ENCODE measurements at regions not wholly inside any gene's neighbourhood (a gene's known extent, or its start where the extent isn't known, plus 50 kb on each side); places are given as distances from the start of the nearest gene placed in this dataset.

DNA sequence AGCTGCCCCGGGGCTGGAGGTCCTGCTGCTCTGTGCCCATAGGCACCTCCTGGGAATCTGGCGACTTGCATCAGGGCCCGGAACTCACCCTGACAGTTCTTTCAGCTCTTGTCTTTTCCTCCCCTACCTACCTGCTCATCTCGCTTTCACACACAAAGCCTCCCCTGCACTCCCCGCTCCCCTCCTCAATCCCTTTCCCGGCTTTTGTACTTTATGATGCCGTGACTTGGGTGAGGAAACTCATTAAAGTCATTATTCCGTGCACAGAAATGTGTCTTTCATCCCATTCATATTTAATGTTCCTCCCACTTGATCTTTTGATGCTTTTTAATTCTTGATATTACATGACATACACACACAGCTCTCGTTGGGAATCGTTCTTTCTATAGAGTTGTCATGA lies 218.6 kb downstream of the RPS24 start:
- no TSS peak for BruUV-seq (replicated peaks)
- no peak overlapping the region for H3K27ac Mint-ChIP-seq (ENCODE audit: low read depth, unreplicated experiment)
- H3K9me3 Mint-ChIP-seq (ENCODE audit: unreplicated experiment): no peaks in the 10 kb centered on the region
- peaks cover 7% of the 10 kb centered on the region for H3K4me1 Mint-ChIP-seq (ENCODE audit: insufficient read depth, unreplicated experiment)
- no peak for DNase-seq (ENCODE audit: unreplicated experiment)
- TF ChIP-seq, protein P1, sequence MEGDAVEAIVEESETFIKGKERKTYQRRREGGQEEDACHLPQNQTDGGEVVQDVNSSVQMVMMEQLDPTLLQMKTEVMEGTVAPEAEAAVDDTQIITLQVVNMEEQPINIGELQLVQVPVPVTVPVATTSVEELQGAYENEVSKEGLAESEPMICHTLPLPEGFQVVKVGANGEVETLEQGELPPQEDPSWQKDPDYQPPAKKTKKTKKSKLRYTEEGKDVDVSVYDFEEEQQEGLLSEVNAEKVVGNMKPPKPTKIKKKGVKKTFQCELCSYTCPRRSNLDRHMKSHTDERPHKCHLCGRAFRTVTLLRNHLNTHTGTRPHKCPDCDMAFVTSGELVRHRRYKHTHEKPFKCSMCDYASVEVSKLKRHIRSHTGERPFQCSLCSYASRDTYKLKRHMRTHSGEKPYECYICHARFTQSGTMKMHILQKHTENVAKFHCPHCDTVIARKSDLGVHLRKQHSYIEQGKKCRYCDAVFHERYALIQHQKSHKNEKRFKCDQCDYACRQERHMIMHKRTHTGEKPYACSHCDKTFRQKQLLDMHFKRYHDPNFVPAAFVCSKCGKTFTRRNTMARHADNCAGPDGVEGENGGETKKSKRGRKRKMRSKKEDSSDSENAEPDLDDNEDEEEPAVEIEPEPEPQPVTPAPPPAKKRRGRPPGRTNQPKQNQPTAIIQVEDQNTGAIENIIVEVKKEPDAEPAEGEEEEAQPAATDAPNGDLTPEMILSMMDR (IDR thresholded peaks at IDR 0.05; ENCODE audit: unreplicated experiment): no peak
- H3K27me3 Mint-ChIP-seq (ENCODE audit: insufficient read depth, unreplicated experiment): no peaks in the 10 kb centered on the region
- CTCF ChIA-PET: no interaction called here
- no peak overlapping the region for H3K4me3 Mint-ChIP-seq (ENCODE audit: unreplicated experiment)
- intact Hi-C loops (cut with micrococcal nuclease): no loop called here
- POLR2A ChIA-PET: no interaction called here
- H3K36me3 Mint-ChIP-seq (ENCODE audit: insufficient read depth, unreplicated experiment): no peaks in the 10 kb centered on the region

DNA sequence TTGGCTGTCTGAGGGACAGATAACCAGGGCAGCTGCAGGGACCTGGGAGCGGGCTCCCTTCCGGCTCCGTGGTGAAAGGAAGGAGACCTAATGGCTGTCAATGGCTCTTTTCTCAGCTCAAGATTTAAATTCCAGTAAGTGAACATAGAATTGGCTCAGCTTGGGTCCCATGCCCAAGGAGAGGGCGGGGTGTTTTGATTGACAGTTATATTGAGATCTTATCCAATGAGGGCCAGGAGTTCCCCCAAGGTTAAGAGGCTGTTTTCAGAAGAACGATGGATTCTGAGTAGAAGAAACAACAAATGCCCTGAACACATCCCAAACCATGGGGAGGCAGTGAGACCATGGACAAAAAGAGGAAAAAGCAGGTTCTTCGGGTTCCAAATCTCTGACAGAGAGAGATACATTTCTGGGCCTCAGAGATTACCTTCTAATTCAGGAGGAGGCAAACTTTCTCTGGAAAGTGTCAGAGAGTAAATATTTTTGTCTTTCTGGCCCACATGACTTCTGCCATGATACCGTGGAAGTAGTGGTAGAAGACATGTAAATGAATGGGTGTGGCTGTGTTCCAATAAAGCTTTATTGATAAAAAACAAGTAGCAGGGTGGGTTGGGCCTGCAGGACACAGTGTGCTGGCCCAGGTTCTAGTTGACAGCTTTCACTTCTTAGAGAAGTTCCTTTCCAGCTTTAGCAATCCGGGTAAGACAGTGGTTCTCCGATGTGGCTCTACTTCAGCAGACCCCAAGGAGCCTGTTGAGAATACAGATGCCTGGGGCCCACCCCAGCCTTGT lies 219.6 kb downstream of the RPS24 start:
- no peak for DNase-seq (ENCODE audit: unreplicated experiment)
- ChIA-PET CTCF (no interaction called here), POLR2A (no interaction called here)
- Mint-ChIP-seq H3K27me3 (ENCODE audit: insufficient read depth, unreplicated experiment) (no peaks in the 10 kb centered on the region), H3K4me1 (ENCODE audit: insufficient read depth, unreplicated experiment) (peaks cover 7% of the 10 kb centered on the region), H3K36me3 (ENCODE audit: insufficient read depth, unreplicated experiment) (no peaks in the 10 kb centered on the region), H3K4me3 (ENCODE audit: unreplicated experiment) (no peak overlapping the region), H3K27ac (ENCODE audit: low read depth, unreplicated experiment) (no peak overlapping the region), H3K9me3 (ENCODE audit: unreplicated experiment) (no peaks in the 10 kb centered on the region)
- no TSS peak for BruUV-seq (replicated peaks)
- intact Hi-C loops (cut with micrococcal nuclease): no loop called here
- TF ChIP-seq, protein P1 (IDR thresholded peaks at IDR 0.05; ENCODE audit: unreplicated experiment): no peak

DNA sequence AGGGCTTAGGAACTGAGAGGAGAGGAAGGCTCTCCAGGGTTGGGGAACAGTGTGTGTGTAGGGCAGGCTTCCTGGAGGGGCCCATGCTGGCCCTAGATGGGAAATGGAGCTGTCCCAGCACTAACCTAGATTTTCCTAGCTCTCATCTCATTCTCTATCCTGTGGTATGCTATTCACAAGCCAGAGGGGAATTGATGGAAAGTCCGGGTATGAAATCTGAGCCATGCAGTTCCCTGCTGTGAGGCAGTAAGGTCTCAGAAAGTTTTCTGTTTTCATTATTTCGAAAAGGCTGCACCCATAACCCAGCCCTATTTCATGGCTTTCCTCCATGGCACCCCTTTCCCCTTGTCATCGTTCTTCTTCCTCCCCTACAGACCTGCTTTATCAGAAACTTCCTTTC lies 220.3 kb downstream of the RPS24 start:
- no peaks in the 10 kb centered on the region for H3K36me3 Mint-ChIP-seq (ENCODE audit: insufficient read depth, unreplicated experiment)
- intact Hi-C loops (cut with micrococcal nuclease): no loop called here
- no peaks in the 10 kb centered on the region for H3K9me3 Mint-ChIP-seq (ENCODE audit: unreplicated experiment)
- POLR2A ChIA-PET: no interaction called here
- H3K27me3 Mint-ChIP-seq (ENCODE audit: insufficient read depth, unreplicated experiment): no peaks in the 10 kb centered on the region
- no peak overlapping the region for H3K27ac Mint-ChIP-seq (ENCODE audit: low read depth, unreplicated experiment)
- no peak for DNase-seq (ENCODE audit: unreplicated experiment)
- no TSS peak for BruUV-seq (replicated peaks)
- TF ChIP-seq, protein P1 (IDR thresholded peaks at IDR 0.05; ENCODE audit: unreplicated experiment): no peak
- CTCF ChIA-PET: no interaction called here
- peaks cover 7% of the 10 kb centered on the region for H3K4me1 Mint-ChIP-seq (ENCODE audit: insufficient read depth, unreplicated experiment)
- no peak overlapping the region for H3K4me3 Mint-ChIP-seq (ENCODE audit: unreplicated experiment)

DNA sequence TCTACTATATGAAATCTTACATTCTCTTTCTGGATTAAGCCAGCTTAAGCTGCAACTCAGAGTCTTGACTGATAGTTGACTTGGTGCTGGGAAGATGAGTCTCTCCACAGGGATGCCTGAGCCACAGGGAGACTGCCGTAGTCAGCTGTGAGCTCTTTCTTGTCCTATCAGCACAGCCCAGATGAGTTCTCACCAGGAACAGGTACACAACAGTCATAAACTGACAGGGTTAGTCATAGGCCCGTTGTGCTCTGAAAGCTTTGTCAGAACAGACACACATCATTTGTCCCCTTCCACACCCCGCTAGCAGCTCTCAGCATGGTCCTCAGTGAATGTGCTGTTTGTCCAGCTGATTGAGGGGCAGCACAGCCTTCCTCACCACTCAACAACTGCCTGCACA lies 221.6 kb downstream of the RPS24 start:
- Mint-ChIP-seq H3K27me3 (ENCODE audit: insufficient read depth, unreplicated experiment) (no peaks in the 10 kb centered on the region), H3K27ac (ENCODE audit: low read depth, unreplicated experiment) (peak overlapping the region; percentile 20)
- POLR2A ChIA-PET: no interaction called here

More for the DNA sequence above, 221.6 kb downstream of the RPS24 start:
- intact Hi-C loops (cut with micrococcal nuclease): no loop called here
- BruUV-seq (replicated peaks): no TSS peak
- DNase-seq (ENCODE audit: unreplicated experiment): no peak
- CTCF ChIA-PET: interaction anchor here (0.5 to 1.4 kb wide), 3 partner anchors 22 to 943 kb away, joined by 3 to 6 read pairs (median 3); no protein-coding TSS in a partner anchor
- H3K36me3 Mint-ChIP-seq (ENCODE audit: insufficient read depth, unreplicated experiment): no peaks in the 10 kb centered on the region
- H3K9me3 Mint-ChIP-seq (ENCODE audit: unreplicated experiment): no peaks in the 10 kb centered on the region
- no peak overlapping the region for H3K4me3 Mint-ChIP-seq (ENCODE audit: unreplicated experiment)
- H3K4me1 Mint-ChIP-seq (ENCODE audit: insufficient read depth, unreplicated experiment): peaks cover 7% of the 10 kb centered on the region
- TF ChIP-seq, protein P1 (IDR thresholded peaks at IDR 0.05; ENCODE audit: unreplicated experiment): no peak

Data from MCF 10A (cell line).